Body of pancreas (tissue), 4 donors: ENCODE measurements at regions not wholly inside any gene's neighbourhood (a gene's known extent, or its start where the extent isn't known, plus 50 kb on each side); places are given as distances from the start of the nearest gene placed in this dataset.

Source experiments
- ATAC-seq: fragments of 150-250 bp; one replicate; pipeline ENCODE4 v1.9.1; 2016
- DNase-seq, 4 donors: peaks; one replicate each; pipeline ENCODE4 v3.0.0-alpha.2; 2019
- H3K27ac ChIP-seq, 4 donors: fragments of 200-600 bp; sonication (generic); 1 replicate in 3 of 4; 2 replicates in 1 of 4; pipeline versions ENCODE4 v1.5.1 to v1.6.1; 2016 to 2019; ENCODE audit warnings: mild to moderate bottlenecking in 1 of 4, mixed read lengths in 1 of 4, moderate library complexity in 1 of 4
- H3K27me3 ChIP-seq, 2 donors: fragments of 200-600 bp; sonication (generic); one replicate each; pipeline ENCODE4 v1.6.0; 2016; ENCODE audit warnings: mild to moderate bottlenecking in 1 of 2
- H3K36me3 ChIP-seq, 2 donors: fragments of 200-600 bp; sonication (generic); replicated peaks in 1 of 2; 2 replicates each; pipeline ENCODE4 v1.5.1; 2016; ENCODE audit warnings: low read depth in 2 of 2; ENCODE audit not compliant: insufficient read depth in 1 of 2
- H3K4me1 ChIP-seq: fragments of 200-600 bp; sonication (generic); one replicate; pipeline ENCODE4 v1.6.0; 2016
- H3K4me3 ChIP-seq, 2 donors: fragments of 200-600 bp; sonication (generic); 1 replicate in 1 of 2; 2 replicates in 1 of 2; pipeline ENCODE4 v1.5.1; 2016 to 2019
- H3K9me3 ChIP-seq, 3 donors: fragments of 200-600 bp; sonication (generic); 1 replicate in 2 of 3; 2 replicates in 1 of 3; pipeline ENCODE4 v1.5.1; 2016
- POLR2A ChIP-seq, 3 donors: fragments of 450-650 bp; IDR thresholded peaks; one replicate each; pipeline ENCODE4 v1.6.1; 2016; ENCODE audit warnings: antibody characterized with exemption in 3 of 3, mild to moderate bottlenecking in 2 of 3
- WGBS, 2 donors: methylation state at CpG; one replicate each; pipeline ENCODE4 v1.1.5; 2017; 5-methylcytosine and 5-hydroxymethylcytosine counted together
- intact Hi-C: fragments of 100-400 bp; cut with DNase I; formaldehyde crosslinking; loops from one replicate; pipeline ENCODE4 v1.15.1; 2023
- TF ChIP-seq, protein P1 (sequence below), 7 experiments: fragments of 450-650 bp in 4 of 7; fragments of 200-600 bp in 3 of 7; sonication (generic) in 3 of 7; IDR thresholded peaks; one replicate each; pipeline ENCODE4 v1.5.1; 2016 to 2019; ENCODE audit warnings: antibody characterized with exemption in 7 of 7

DNA sequence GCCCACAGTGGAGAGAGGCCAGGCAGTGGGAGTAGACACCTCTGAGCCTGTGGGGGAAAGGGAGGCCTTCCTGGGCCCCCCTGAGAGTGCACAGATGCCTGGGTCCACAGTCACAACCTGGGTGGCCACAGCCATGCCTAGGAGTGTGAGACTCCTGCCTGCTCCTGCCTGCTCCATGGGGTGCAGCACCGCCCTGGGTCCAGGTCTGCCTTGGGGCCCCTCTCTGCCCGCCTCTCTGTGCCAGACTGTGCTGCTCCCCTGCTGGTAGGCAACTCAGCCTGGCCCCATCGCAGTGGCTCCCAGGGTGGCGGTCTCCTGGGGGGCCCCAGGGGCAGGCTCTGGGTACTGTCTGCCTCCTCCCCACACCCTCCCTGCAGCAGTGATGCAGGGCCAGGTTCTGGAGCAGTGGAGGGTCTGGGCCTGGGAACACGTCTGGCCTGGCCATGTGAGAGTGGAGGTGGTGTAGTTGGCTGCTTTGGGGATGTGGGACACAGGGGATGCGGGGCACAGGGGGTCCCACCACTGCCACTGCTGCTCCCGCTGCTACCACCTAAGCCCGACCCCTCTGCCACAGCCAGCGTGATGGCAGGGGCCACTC, 60.1 kb upstream of the DLX2 start:
- DNase-seq (no peak), ATAC-seq (no peak)
- H3K4me1 ChIP-seq = no peaks in the 10 kb centered on the region
- no peaks in the 10 kb centered on the region for H3K36me3 ChIP-seq
- H3K27me3 ChIP-seq = no peaks in the 10 kb centered on the region
- H3K4me3 ChIP-seq = no peak overlapping the region
- 94% methylated on average over 3 to 9 of the region's 9 CpGs for WGBS, 2 donors
- H3K27ac ChIP-seq = no peak overlapping the region
- TF ChIP-seq, protein P1, sequence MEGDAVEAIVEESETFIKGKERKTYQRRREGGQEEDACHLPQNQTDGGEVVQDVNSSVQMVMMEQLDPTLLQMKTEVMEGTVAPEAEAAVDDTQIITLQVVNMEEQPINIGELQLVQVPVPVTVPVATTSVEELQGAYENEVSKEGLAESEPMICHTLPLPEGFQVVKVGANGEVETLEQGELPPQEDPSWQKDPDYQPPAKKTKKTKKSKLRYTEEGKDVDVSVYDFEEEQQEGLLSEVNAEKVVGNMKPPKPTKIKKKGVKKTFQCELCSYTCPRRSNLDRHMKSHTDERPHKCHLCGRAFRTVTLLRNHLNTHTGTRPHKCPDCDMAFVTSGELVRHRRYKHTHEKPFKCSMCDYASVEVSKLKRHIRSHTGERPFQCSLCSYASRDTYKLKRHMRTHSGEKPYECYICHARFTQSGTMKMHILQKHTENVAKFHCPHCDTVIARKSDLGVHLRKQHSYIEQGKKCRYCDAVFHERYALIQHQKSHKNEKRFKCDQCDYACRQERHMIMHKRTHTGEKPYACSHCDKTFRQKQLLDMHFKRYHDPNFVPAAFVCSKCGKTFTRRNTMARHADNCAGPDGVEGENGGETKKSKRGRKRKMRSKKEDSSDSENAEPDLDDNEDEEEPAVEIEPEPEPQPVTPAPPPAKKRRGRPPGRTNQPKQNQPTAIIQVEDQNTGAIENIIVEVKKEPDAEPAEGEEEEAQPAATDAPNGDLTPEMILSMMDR (IDR thresholded peaks at IDR 0.05) = no peak
- TF ChIP-seq POLR2A (IDR thresholded peaks at IDR 0.05) = no peak
- intact Hi-C loops = no loop called here
- H3K9me3 ChIP-seq = peaks cover 0 to 3% (median 0%) of the 10 kb centered on the region in 3 donors

DNA sequence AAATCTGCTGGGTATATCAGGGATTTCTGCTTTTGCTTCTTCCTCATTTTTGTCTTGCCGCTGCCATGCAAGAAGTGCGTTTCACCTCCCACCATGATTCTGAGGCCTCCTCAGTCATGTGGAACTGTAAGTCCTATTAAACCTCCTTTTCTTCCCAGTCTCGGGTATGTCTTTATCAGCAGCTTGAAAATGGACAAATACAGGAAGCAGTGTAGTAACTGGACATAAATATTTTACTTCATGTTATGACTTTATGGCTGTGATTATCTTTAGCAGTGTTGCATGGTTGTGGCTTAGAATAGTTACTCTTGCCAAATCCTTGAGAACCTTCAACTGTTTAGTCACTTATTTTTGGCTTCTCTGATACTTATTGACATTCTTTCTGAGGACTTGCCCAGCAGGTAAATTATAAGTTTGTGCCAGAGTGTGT, 66.2 kb upstream of the DLX2 start:
- 43 to 59% methylated on average over 3 of the region's 3 CpGs for WGBS, 2 donors
- TF ChIP-seq, protein P1 (IDR thresholded peaks at IDR 0.05) = peak in 1 of 7 experiments; percentile 3
- TF ChIP-seq POLR2A (IDR thresholded peaks at IDR 0.05) = no peak
- Histone ChIP-seq H3K4me1 (peaks cover 20% of the 10 kb centered on the region), H3K27ac (peak overlapping the region in 3 of 4 donors; percentile 6 to 39 (median 23)), H3K36me3 (no peaks in the 10 kb centered on the region), H3K4me3 (no peak overlapping the region), H3K9me3 (no peaks in the 10 kb centered on the region), H3K27me3 (no peaks in the 10 kb centered on the region)
- DNase-seq (no peak), ATAC-seq (peak; percentile 41)
- intact Hi-C loops = no loop called here

DNA sequence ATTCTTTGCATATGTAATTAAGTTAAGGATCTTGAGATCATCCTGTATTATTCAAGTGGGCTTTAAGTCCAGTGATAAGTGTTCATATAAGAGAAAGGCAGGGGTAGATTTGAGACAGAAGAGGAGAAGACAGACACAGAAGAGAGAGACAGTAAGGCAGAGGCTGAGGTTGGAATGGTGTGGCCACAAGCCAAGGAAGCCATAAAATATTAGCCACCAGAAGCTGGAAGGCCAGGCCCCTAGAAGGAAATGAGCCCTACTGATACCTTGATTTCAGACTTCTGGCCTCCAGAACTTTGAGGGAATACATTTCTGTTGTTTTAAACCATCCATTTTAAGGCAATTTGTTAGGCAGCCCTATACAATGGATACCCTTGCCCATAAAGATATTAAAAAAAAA, 66.9 kb upstream of the DLX2 start:
- no peak overlapping the region for H3K4me3 ChIP-seq
- TF ChIP-seq POLR2A (IDR thresholded peaks at IDR 0.05) = no peak
- TF ChIP-seq, protein P1 (IDR thresholded peaks at IDR 0.05) = no peak
- H3K27me3 ChIP-seq = no peaks in the 10 kb centered on the region
- H3K4me1 ChIP-seq = peaks cover 20% of the 10 kb centered on the region
- H3K36me3 ChIP-seq = no peaks in the 10 kb centered on the region
- intact Hi-C loops = loop anchor here (5.0 kb wide), 1 partner anchor 293 kb away; no protein-coding TSS in a partner anchor
- H3K9me3 ChIP-seq = no peaks in the 10 kb centered on the region
- ATAC-seq (no peak), DNase-seq (no peak)
- H3K27ac ChIP-seq = peak overlapping the region in 1 of 4 donors; percentile 39

DNA sequence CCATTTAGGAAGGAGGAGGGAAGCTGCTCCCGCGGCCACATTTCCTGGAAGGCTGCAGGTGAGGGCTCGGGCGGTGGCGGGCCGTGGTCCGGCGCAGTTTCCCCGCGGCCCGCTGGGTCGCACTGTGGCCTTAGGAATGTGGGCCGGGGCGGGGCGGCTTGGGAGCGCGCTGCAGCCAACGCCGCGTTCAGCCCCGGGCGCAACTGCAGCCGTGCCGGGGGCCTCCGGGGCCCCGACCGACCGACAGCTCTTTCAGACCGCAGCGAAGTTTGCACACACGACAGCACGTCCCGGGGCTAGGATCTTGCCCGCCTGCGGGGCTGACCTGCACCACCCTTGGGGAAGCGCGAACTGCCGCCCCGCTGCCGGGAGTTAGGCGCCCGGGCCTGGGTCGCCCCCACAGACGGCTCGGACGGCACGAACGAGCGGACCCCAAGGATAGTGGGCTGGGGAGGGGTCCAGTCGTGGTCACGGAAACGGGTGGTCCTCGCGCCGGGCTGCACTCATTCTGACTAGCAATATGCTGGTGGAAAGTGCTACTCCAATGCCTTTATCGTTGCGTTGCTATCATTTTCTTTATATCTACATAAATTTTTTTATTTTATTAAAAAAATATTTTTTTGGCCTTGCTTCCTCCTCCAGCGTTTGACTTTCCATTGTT, 69.9 kb upstream of the DLX2 start:
- intact Hi-C loops = loop anchor here (5.0 kb wide), 1 partner anchor 290 kb away; no protein-coding TSS in a partner anchor
- peak; percentile 82 to 87 (median 84) for DNase-seq
- peak overlapping the region in 1 of 2 donors; percentile 51 for H3K4me3 ChIP-seq
- peak; percentile 99 for ATAC-seq
- no peaks in the 10 kb centered on the region for H3K36me3 ChIP-seq
- TF ChIP-seq, protein P1 (IDR thresholded peaks at IDR 0.05) = peak; percentile 73 to 98 (median 90)
- peak in 2 of 3 donors; percentile 24 to 46 for TF ChIP-seq POLR2A (IDR thresholded peaks at IDR 0.05)
- H3K4me1 ChIP-seq = peaks cover 20% of the 10 kb centered on the region
- peak overlapping the region in 2 of 4 donors; percentile 39 to 41 for H3K27ac ChIP-seq
- H3K9me3 ChIP-seq = no peaks in the 10 kb centered on the region
- no peaks in the 10 kb centered on the region for H3K27me3 ChIP-seq
- 1% methylated on average over 32 to 58 of the region's 58 CpGs for WGBS, 2 donors
